GM19455 (cell line): ENCODE measurements at regions not wholly inside any gene's neighbourhood (a gene's known extent, or its start where the extent isn't known, plus 50 kb on each side); places are given as distances from the start of the nearest gene placed in this dataset.

Experiments used
- ATAC-seq: cut with Tn5 transposase; IDR thresholded peaks from one replicate; pipeline ENCODE4 v1.9.1; 2021; ENCODE audit not compliant: unreplicated experiment

- ATAC-seq = no peak
These were observed 332.6 kb upstream of the SALL3 start for GRCh38 chr18:78647018-78647417.

- ATAC-seq = no peak
These were observed 330.2 kb upstream of the SALL3 start for GRCh38 chr18:78649421-78649820.

GRCh38 chr18:78650926-78651325, 328.7 kb upstream of the SALL3 start:
- no peak for ATAC-seq

- no peak for ATAC-seq
These were observed 327.5 kb upstream of the SALL3 start for GRCh38 chr18:78652001-78652545.

- no peak for ATAC-seq
These were observed 323.7 kb upstream of the SALL3 start for GRCh38 chr18:78655921-78656320.

- ATAC-seq = no peak
These were observed 323.2 kb upstream of the SALL3 start for GRCh38 chr18:78656346-78656925.

GRCh38 chr18:78658531-78658930, 321.1 kb upstream of the SALL3 start:
- no peak for ATAC-seq

- ATAC-seq = no peak
These were observed 320.6 kb upstream of the SALL3 start for GRCh38 chr18:78659057-78659456.

GRCh38 chr18:78659748-78660147, 319.9 kb upstream of the SALL3 start:
- no peak for ATAC-seq

GRCh38 chr18:78660311-78660710, 319.3 kb upstream of the SALL3 start:
- no peak for ATAC-seq

GRCh38 chr18:78661316-78661715, 318.3 kb upstream of the SALL3 start:
- no peak for ATAC-seq

- ATAC-seq = no peak
These were observed 316.7 kb upstream of the SALL3 start for GRCh38 chr18:78662879-78663278.

GRCh38 chr18:78664048-78664447, 315.6 kb upstream of the SALL3 start:
- ATAC-seq = no peak

- ATAC-seq = no peak
These were observed 314.8 kb upstream of the SALL3 start for GRCh38 chr18:78664848-78665247.

- no peak for ATAC-seq
These were observed 314.0 kb upstream of the SALL3 start for GRCh38 chr18:78665644-78666043.

- ATAC-seq = no peak
These were observed 312.8 kb upstream of the SALL3 start for GRCh38 chr18:78666666-78667335.

GRCh38 chr18:78670778-78671391, 308.7 kb upstream of the SALL3 start:
- ATAC-seq = no peak

GRCh38 chr18:78671551-78671950, 308.1 kb upstream of the SALL3 start:
- ATAC-seq = no peak

- ATAC-seq = no peak
These were observed 306.7 kb upstream of the SALL3 start for GRCh38 chr18:78672862-78673446.

- ATAC-seq = no peak
These were observed 305.9 kb upstream of the SALL3 start for GRCh38 chr18:78673516-78674321.

- ATAC-seq = no peak
These were observed 304.4 kb upstream of the SALL3 start for GRCh38 chr18:78675231-78675630.
